Activated naive CD4-positive, alpha-beta T cell treated with anti-CD3 and anti-CD28 coated beads, Interleukin-2, amount 50 U/mL, for 72 hours (primary cell): ENCODE measurements at regions not wholly inside any gene's neighbourhood (a gene's known extent, or its start where the extent isn't known, plus 50 kb on each side); places are given as distances from the start of the nearest gene placed in this dataset.
A peak's percentile ranks its signal among the peaks of the same experiment; 100 is the strongest.

Experiments used
- ATAC-seq, 2 donors: fragments of 150-1000 bp; cut with Tn5 transposase; 2 replicates each; pipeline ENCODE4 v1.10.0; 2021; ENCODE audit warnings: mild to moderate bottlenecking in 2 of 2, moderate library complexity in 2 of 2
- DNase-seq, 2 donors: peaks; one replicate each; pipeline ENCODE4 v3.0.0; 2021 to 2022; ENCODE audit warnings: low spot score in 2 of 2
- H3K27ac Mint-ChIP-seq, 2 donors: one replicate each; pipeline ENCODE4 v1.8.0; 2022; ENCODE audit warnings: mild to moderate bottlenecking in 2 of 2, mixed read lengths in 2 of 2
- H3K36me3 Mint-ChIP-seq, 2 donors: one replicate each; pipeline ENCODE4 v1.8.0; 2022; ENCODE audit warnings: mixed read lengths in 2 of 2
- H3K9me3 Mint-ChIP-seq, 2 donors: one replicate each; pipeline ENCODE4 v1.8.0; 2022; ENCODE audit warnings: mixed read lengths in 2 of 2

GRCh38 chr6:81997090-81997926, 244.8 kb upstream of the TENT5A start:
- H3K9me3 Mint-ChIP-seq: peaks cover 0 to 6% of the 10 kb centered on the region in 2 donors
- no peak overlapping the region for H3K27ac Mint-ChIP-seq
- H3K36me3 Mint-ChIP-seq: no peaks in the 10 kb centered on the region
- DNase-seq (no peak), ATAC-seq (peak in 1 of 2 donors; percentile 69)

DNA sequence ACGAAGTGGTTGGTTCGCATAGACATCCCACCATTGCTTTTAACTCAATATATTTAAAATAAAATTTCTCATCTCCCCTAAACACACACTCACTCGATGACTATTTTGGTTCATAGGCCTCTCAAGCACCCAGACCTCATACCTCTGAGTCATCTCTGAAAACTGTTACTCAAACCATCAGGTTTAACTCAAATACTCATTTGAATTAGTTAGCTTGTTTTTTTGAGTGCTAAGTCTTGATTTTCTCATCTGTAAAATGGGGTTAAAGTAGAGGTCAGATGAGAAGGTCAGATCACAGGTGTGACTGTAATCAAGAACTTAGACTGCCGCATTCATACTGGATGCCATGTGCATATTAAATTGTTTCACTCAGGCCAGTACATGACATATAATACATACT, 243.9 kb upstream of the TENT5A start:
- Mint-ChIP-seq H3K36me3 (no peaks in the 10 kb centered on the region), H3K9me3 (peaks cover 0 to 6% of the 10 kb centered on the region in 2 donors), H3K27ac (no peak overlapping the region)
- no peak for DNase-seq
- ATAC-seq: peak in 1 of 2 donors; percentile 76

DNA sequence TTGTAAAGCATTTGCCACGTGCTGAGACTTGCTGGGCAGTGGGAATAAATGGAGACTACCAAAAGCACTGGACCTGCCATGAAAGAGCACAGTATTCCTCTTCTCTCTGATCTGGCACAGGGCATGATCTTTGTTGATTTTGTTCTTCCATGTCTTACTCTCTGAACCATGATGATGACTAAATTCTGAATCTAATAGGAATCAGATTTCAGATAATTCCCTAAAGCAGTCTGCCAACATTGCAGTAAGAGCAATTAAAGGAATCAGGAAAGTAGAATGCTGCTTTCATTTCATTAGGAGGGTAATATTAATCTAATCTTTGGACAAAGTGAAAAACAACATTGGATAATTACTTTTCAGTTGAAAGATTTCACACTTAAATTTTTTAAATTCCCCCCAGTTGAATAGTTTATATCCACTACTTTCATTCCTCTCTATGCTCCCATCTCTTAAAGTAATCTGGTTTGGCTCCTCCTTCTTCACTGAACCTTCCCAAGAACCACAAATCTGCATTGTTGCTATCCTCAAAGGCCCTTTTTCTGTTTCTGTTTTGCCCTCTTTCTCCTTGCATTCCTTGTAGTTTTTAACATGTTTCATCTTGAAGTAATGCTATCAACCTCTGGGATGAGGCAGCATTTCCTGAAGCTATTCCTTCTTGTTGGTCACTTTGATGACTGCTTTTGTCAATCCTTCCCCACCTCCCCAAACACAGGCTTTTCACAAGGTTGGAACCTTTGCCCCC, 243.2 kb upstream of the TENT5A start:
- ATAC-seq (no peak), DNase-seq (no peak)
- Mint-ChIP-seq H3K9me3 (peaks cover 0 to 6% of the 10 kb centered on the region in 2 donors), H3K36me3 (no peaks in the 10 kb centered on the region), H3K27ac (no peak overlapping the region)

DNA sequence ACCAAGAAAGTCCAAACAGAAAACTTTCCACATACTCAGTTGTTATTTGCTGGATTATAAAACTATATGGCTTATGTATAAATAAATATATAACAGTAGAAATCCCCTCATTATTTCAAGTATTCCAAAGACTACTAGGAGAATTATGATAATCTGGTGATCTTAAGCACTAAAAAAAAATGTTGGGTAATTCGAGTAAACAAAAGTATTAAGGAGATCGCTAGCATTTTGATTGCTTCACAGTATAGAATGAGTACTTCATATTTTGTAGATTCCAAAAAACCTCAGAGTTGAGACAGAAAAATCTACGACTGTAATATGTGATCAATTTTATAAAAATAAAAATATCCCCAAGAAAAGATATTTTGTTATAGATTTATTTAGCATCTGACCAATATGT, 236.4 kb upstream of the TENT5A start:
- Mint-ChIP-seq H3K27ac (no peak overlapping the region), H3K9me3 (no peaks in the 10 kb centered on the region), H3K36me3 (no peaks in the 10 kb centered on the region)
- DNase-seq (no peak), ATAC-seq (no peak)

DNA sequence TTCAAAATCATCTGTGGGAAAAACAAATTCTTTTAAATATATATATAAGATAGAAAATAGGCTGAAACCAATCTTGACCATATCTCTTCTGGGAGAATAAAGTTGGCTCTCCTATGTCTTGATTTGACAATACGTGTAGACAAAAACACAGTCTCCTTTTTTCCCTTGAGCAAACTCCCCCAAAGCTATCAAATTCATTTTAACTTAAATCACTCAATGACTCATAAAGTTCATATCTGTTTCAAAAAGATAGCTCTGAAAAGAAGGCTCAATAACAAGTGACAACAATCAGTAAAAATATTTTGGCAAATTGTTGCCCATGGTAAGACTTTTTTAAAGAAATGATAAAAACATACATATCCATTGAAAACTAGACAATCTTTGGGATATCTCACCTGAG, 236.0 kb upstream of the TENT5A start:
- H3K9me3 Mint-ChIP-seq: no peaks in the 10 kb centered on the region

DNA sequence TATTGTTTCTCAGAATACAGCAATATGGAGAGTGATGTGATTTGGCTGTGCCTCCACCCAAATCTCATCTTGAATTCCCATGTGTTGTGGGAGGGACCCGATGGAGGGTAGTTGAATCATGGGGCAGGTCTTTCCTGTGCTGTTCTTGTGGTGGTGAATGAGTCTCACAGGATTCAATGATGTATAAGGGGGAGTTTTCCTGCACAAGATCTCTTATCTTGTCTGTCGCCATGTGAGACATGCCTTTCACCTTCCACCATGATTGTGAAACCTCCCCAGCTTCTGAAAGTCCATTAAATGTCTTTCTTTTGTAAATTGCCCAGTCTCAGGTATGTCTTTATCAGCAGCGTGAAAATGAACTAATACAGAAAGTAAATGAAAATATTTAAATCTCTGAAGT, 234.8 kb upstream of the TENT5A start:
- ATAC-seq (no peak), DNase-seq (no peak)
- Mint-ChIP-seq H3K27ac (no peak overlapping the region), H3K9me3 (no peaks in the 10 kb centered on the region), H3K36me3 (no peaks in the 10 kb centered on the region)

More for the DNA sequence above, 236.0 kb upstream of the TENT5A start:
- H3K27ac Mint-ChIP-seq: no peak overlapping the region
- DNase-seq (no peak), ATAC-seq (no peak)
- no peaks in the 10 kb centered on the region for H3K36me3 Mint-ChIP-seq

- Mint-ChIP-seq H3K27ac (no peak overlapping the region), H3K36me3 (no peaks in the 10 kb centered on the region), H3K9me3 (peaks cover 6 to 11% of the 10 kb centered on the region in 2 donors)
- no peak for ATAC-seq
- no peak for DNase-seq
Observed at GRCh38 chr6:81985191-81985590, 232.7 kb upstream of the TENT5A start.

- ATAC-seq: no peak
- no peak overlapping the region for H3K27ac Mint-ChIP-seq
- no peaks in the 10 kb centered on the region for H3K36me3 Mint-ChIP-seq
- no peak for DNase-seq
- H3K9me3 Mint-ChIP-seq: peaks cover 11 to 17% of the 10 kb centered on the region in 2 donors
Observed at GRCh38 chr6:81984599-81984998, 232.1 kb upstream of the TENT5A start.

DNA sequence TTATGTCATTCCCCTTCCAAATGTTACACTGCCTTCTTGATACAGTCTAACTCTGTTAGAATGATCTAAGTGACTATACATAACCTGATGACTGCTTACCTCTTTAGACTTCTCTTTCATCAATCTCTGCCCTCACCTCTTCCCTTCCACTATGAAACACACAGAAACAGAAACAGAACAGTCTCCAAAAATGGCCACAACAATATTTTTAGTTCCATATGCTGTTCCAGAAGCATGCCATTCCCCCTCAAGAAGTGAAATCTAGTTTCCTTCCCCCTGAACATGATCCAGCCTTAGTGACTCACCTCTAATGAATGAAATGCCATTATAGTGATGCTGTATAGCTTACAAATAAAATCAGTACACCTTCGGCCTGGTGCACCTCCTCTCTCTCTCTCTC, 229.3 kb upstream of the TENT5A start:
- Mint-ChIP-seq H3K36me3 (no peaks in the 10 kb centered on the region), H3K27ac (no peak overlapping the region), H3K9me3 (peaks cover 15 to 28% of the 10 kb centered on the region in 2 donors)
- DNase-seq (no peak), ATAC-seq (no peak)

- H3K9me3 Mint-ChIP-seq: peaks cover 20 to 35% of the 10 kb centered on the region in 2 donors
- H3K36me3 Mint-ChIP-seq: no peaks in the 10 kb centered on the region
- DNase-seq: no peak
- no peak for ATAC-seq
- no peak overlapping the region for H3K27ac Mint-ChIP-seq
Observed at GRCh38 chr6:81979767-81980166, 227.3 kb upstream of the TENT5A start.

GRCh38 chr6:81979329-81979728, 226.8 kb upstream of the TENT5A start:
- H3K27ac Mint-ChIP-seq: no peak overlapping the region
- DNase-seq (no peak), ATAC-seq (no peak)
- H3K36me3 Mint-ChIP-seq: no peaks in the 10 kb centered on the region
- peaks cover 20 to 35% of the 10 kb centered on the region in 2 donors for H3K9me3 Mint-ChIP-seq

GRCh38 chr6:81978230-81978629, 225.7 kb upstream of the TENT5A start:
- ATAC-seq: no peak
- Mint-ChIP-seq H3K27ac (no peak overlapping the region), H3K9me3 (peaks cover 20 to 35% of the 10 kb centered on the region in 2 donors)

GRCh38 chr6:81977486-81977885, 225.0 kb upstream of the TENT5A start:
- Mint-ChIP-seq H3K9me3 (peaks cover 27 to 40% of the 10 kb centered on the region in 2 donors), H3K27ac (no peak overlapping the region), H3K36me3 (peaks cover 0 to 6% of the 10 kb centered on the region in 2 donors)
- no peak for ATAC-seq
- DNase-seq: no peak

More at GRCh38 chr6:81978230-81978629, 225.7 kb upstream of the TENT5A start:
- no peaks in the 10 kb centered on the region for H3K36me3 Mint-ChIP-seq
- DNase-seq: no peak

GRCh38 chr6:81969814-81970213, 217.3 kb upstream of the TENT5A start:
- Mint-ChIP-seq H3K27ac (no peak overlapping the region), H3K9me3 (peaks cover 13 to 26% of the 10 kb centered on the region in 2 donors), H3K36me3 (peaks cover 0 to 12% of the 10 kb centered on the region in 2 donors)
- DNase-seq (no peak), ATAC-seq (no peak)

GRCh38 chr6:81969011-81969410, 216.5 kb upstream of the TENT5A start:
- H3K36me3 Mint-ChIP-seq: peaks cover 0 to 12% of the 10 kb centered on the region in 2 donors
- ATAC-seq: no peak
- H3K27ac Mint-ChIP-seq: no peak overlapping the region
- peaks cover 13 to 26% of the 10 kb centered on the region in 2 donors for H3K9me3 Mint-ChIP-seq
- DNase-seq: no peak

- no peak overlapping the region for H3K27ac Mint-ChIP-seq
- H3K36me3 Mint-ChIP-seq: peaks cover 0 to 5% of the 10 kb centered on the region in 2 donors
- H3K9me3 Mint-ChIP-seq: peaks cover 8 to 18% of the 10 kb centered on the region in 2 donors
- DNase-seq: no peak
- ATAC-seq: no peak
Observed at GRCh38 chr6:81966968-81967367, 214.5 kb upstream of the TENT5A start.

- DNase-seq: no peak
- ATAC-seq: no peak
- H3K9me3 Mint-ChIP-seq: peaks cover 10 to 16% of the 10 kb centered on the region in 2 donors
Observed at GRCh38 chr6:81962198-81962597, 209.7 kb upstream of the TENT5A start.

More at GRCh38 chr6:81962198-81962597, 209.7 kb upstream of the TENT5A start:
- H3K36me3 Mint-ChIP-seq: no peaks in the 10 kb centered on the region
- no peak overlapping the region for H3K27ac Mint-ChIP-seq
